ENCODE measurements at regions not wholly inside any gene's neighbourhood (a gene's known extent, or its start where the extent isn't known, plus 50 kb on each side); places are given as distances from the start of the nearest gene placed in this dataset.

DNA sequence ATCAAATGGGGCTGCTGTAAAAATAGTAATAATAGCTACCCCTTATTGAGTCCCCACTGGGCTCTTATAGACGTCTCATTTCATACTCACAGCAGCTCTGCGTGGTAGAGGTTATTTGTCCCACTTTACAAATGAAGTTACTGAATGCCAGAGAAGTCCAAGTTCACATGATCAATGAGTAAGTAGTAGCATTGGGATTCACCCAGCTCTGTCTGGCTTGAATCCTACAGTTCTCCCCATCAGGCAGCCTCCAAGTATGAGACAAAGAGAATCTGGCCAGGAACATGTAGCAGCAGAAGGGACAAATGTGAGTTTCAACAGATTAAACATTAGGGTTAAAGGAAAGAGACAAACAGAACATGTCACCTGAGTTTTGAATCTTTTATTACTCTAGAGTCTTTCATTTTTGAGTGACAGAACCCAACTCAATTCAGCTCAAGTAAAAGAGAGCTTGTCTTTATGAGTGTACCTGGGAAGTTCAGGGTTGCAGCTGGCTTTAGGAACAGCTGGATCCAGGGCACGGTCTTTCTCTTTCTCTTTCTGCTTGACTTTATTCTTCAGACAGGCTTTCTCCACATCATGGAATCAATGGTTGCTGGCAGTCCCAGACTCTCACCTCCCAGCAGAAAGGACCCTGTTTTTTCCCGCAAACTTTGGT is 64.1 kb upstream of the JDP2 start:
- no peaks in the 10 kb centered on the region for H3K27me3 ChIP-seq
- H3K4me3 ChIP-seq = no peak overlapping the region
- DNase-seq = no peak
- H3K9me3 ChIP-seq = no peaks in the 10 kb centered on the region
- TF ChIP-seq POLR2A (IDR thresholded peaks at IDR 0.05) = no peak
- TF ChIP-seq, protein P1, sequence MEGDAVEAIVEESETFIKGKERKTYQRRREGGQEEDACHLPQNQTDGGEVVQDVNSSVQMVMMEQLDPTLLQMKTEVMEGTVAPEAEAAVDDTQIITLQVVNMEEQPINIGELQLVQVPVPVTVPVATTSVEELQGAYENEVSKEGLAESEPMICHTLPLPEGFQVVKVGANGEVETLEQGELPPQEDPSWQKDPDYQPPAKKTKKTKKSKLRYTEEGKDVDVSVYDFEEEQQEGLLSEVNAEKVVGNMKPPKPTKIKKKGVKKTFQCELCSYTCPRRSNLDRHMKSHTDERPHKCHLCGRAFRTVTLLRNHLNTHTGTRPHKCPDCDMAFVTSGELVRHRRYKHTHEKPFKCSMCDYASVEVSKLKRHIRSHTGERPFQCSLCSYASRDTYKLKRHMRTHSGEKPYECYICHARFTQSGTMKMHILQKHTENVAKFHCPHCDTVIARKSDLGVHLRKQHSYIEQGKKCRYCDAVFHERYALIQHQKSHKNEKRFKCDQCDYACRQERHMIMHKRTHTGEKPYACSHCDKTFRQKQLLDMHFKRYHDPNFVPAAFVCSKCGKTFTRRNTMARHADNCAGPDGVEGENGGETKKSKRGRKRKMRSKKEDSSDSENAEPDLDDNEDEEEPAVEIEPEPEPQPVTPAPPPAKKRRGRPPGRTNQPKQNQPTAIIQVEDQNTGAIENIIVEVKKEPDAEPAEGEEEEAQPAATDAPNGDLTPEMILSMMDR (IDR thresholded peaks at IDR 0.05) = no peak
- H3K4me1 ChIP-seq = peaks cover 0 to 4% (median 0%) of the 10 kb centered on the region in 4 donors
- no peaks in the 10 kb centered on the region for H3K36me3 ChIP-seq
- peak overlapping the region in 1 of 4 donors; percentile 42 for H3K27ac ChIP-seq

DNA sequence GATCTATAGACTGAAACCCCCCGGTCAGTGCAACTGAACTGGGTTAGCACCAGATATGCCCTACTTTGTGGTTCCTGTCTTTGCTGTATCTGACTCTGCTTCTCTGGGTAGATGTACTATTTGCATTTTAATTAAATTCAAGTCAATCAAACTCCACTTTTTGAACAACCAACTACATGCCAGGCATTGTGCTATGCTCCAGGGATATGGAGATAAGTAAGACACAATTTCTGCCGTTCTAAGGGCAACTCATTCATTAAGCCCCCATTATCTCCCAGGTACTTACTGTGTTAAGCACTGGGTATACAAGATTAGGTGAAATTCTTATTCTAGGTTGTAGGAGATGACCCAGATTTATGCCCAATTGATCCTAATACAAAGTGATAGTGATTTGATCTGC is 62.7 kb upstream of the JDP2 start:
- DNase-seq = no peak
- H3K27ac ChIP-seq = no peak overlapping the region
- H3K9me3 ChIP-seq = no peaks in the 10 kb centered on the region
- no peaks in the 10 kb centered on the region for H3K36me3 ChIP-seq
- no peak overlapping the region for H3K4me3 ChIP-seq
- peaks cover 0 to 4% (median 0%) of the 10 kb centered on the region in 4 donors for H3K4me1 ChIP-seq
- H3K27me3 ChIP-seq = no peaks in the 10 kb centered on the region
- no peak for TF ChIP-seq POLR2A (IDR thresholded peaks at IDR 0.05)
- TF ChIP-seq, protein P1 (IDR thresholded peaks at IDR 0.05) = no peak

DNA sequence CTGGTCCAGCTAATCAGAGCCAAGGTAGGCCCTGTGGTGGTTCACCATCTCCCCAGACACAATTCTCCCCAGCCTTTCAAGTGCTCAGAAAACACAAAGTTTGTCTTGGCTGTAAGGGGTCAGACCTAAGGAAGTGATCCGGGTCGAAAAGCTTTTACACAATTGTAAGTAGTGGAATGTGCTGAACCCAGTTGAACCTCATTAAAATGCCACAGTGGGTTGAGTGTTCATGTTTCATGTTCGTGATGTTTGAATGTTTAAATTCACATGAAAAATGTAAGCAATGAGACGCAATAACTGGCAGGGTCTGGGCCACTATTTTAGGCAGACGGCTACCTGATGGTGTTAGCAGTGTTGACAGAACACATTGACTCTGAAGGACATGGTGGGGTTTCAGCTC is 60.9 kb upstream of the JDP2 start:
- no peak for DNase-seq
- peaks cover 0 to 4% (median 0%) of the 10 kb centered on the region in 4 donors for H3K4me1 ChIP-seq
- no peaks in the 10 kb centered on the region for H3K9me3 ChIP-seq
- H3K27ac ChIP-seq = no peak overlapping the region
- H3K4me3 ChIP-seq = no peak overlapping the region
- H3K36me3 ChIP-seq = no peaks in the 10 kb centered on the region
- TF ChIP-seq, protein P1 (IDR thresholded peaks at IDR 0.05) = no peak
- TF ChIP-seq POLR2A (IDR thresholded peaks at IDR 0.05) = no peak
- H3K27me3 ChIP-seq = no peaks in the 10 kb centered on the region

DNA sequence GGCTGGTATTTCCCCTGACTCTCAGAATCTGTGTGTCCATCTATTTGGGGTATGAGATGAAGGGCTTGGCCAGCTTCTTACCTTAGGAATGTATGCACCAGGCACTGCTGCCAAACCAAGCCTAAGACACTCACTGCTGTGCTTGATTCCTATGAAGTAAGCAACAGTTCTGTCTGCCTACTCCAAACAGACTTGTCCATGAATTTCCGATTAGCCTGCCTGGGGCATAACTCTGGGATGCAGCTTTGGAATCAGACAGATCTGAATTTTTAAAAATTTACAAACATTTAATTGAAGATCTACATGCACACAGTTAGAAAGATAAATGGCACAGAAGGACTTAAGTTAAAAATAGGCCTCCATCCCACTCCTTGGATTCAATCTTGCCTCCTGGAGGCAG is 59.5 kb upstream of the JDP2 start:
- Histone ChIP-seq H3K27me3 (no peaks in the 10 kb centered on the region), H3K27ac (no peak overlapping the region), H3K36me3 (no peaks in the 10 kb centered on the region), H3K9me3 (no peaks in the 10 kb centered on the region), H3K4me1 (peaks cover 0 to under 1% (median 0%) of the 10 kb centered on the region in 4 donors), H3K4me3 (no peak overlapping the region)
- TF ChIP-seq POLR2A (IDR thresholded peaks at IDR 0.05) = no peak
- TF ChIP-seq, protein P1 (IDR thresholded peaks at IDR 0.05) = no peak
- DNase-seq = no peak

DNA sequence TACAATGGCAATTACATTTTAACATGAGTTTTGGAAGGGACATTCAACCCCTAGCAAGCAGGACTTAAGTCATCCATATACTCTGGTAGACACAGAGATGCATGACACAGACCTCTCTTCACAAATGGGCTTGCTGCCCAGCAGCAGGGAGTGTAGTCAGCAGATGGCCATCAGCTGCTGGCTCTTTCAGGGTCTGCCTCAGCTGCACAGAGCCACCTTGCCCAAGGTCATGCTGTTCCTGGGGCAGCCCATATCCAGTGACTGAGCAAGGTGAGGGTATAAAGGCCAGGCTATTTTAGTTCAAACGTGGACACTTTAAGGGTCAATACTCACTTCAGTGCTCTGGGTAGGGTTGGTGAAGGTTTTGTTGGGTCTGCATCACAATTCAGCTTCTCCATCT is 58.3 kb upstream of the JDP2 start:
- Histone ChIP-seq H3K27ac (no peak overlapping the region), H3K4me3 (no peak overlapping the region), H3K4me1 (no peaks in the 10 kb centered on the region), H3K36me3 (no peaks in the 10 kb centered on the region), H3K9me3 (no peaks in the 10 kb centered on the region), H3K27me3 (no peaks in the 10 kb centered on the region)
- no peak for TF ChIP-seq POLR2A (IDR thresholded peaks at IDR 0.05)
- TF ChIP-seq, protein P1 (IDR thresholded peaks at IDR 0.05) = no peak
- DNase-seq = no peak
